ENCODE measurements at regions not wholly inside any gene's neighbourhood (a gene's known extent, or its start where the extent isn't known, plus 50 kb on each side); places are given as distances from the start of the nearest gene placed in this dataset.

DNA sequence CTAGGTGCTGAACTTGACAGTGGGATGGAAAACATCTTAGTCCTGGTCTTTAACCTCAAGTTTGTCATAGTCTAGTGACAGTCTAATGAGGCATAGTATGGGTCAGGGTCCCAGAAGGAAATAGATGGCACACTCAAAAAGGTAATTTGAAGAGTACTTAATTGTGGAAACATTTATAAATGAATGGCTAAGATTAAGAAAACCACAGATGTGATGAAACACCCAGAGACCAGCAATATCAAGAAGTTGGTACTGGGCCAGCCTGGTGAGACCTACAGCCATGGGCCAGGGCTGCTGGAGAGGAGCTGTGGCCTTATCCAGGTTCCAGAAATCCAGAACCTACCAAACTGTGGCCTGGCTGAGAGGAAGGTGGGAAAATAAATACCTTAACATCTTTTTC is 93.5 kb upstream of the ATG10 start:
- ChIA-PET CTCF (no interaction called here), POLR2A (no interaction called here)
- DNase-seq (ENCODE audit: extremely low spot score): no peak
- TF ChIP-seq FOXM1 (IDR thresholded peaks at IDR 0.05; ENCODE audit: borderline replicate concordance) (no peak), L3MBTL2 (conservative IDR thresholded peaks at IDR 0.05) (no peak), SP1 (IDR thresholded peaks at IDR 0.05) (no peak)
- TF ChIP-seq, protein P1, sequence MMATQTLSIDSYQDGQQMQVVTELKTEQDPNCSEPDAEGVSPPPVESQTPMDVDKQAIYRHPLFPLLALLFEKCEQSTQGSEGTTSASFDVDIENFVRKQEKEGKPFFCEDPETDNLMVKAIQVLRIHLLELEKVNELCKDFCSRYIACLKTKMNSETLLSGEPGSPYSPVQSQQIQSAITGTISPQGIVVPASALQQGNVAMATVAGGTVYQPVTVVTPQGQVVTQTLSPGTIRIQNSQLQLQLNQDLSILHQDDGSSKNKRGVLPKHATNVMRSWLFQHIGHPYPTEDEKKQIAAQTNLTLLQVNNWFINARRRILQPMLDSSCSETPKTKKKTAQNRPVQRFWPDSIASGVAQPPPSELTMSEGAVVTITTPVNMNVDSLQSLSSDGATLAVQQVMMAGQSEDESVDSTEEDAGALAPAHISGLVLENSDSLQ (IDR thresholded peaks at IDR 0.05): no peak

DNA sequence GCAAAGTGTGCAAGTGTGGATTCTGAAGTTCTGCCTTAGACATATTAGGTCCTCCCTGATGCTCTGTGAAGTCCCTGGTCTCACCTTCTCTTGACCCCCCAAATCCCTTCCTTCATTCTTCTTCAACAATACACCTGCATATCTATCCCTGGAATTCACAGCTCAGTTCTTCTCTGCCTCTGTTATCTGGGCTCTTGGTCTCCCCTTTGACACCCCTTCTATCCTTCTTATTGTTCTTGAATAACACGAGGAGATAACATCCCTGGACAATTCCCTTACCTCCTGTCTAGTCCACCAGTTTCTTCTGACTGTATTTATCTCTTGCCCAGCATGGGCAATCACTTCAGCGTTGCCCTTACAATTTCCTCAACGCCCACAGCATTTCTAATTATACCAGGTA is 104.8 kb upstream of the ATG10 start:
- ChIA-PET POLR2A (no interaction called here), CTCF (no interaction called here)
- TF ChIP-seq SUZ12 (IDR thresholded peaks at IDR 0.05): no peak
- TF ChIP-seq ARNT (IDR thresholded peaks at IDR 0.05): no peak
- no peak for TF ChIP-seq FOXA1 (IDR thresholded peaks at IDR 0.05)
- DNase-seq (ENCODE audit: extremely low spot score): no peak

DNA sequence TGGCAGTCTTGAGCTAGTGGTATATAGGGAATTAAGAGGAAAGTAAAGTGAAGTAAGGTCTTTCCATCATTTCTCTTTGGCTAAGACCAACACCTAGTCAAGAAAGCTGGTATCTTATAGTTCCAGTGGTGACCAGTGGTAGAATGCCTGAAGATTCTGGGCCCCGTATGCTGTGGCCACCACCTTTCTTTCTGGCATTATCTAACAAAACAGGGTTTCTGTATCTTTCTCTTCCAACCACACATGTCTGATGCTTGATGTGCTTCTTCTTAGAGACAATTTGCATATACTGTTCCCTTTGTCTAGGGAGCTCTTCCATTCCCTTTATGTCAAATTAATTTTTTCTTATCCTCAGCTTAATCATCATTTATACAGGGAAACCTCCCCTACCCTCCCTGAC is 109.9 kb upstream of the SSBP2 start:
- POLR2A ChIA-PET: no interaction called here
- no peak for TF ChIP-seq SP1 (IDR thresholded peaks at IDR 0.05)
- no peak for TF ChIP-seq LEF1 (IDR thresholded peaks at IDR 0.05; ENCODE audit: borderline replicate concordance)
- TF ChIP-seq L3MBTL2 (conservative IDR thresholded peaks at IDR 0.05): no peak
- TF ChIP-seq FOXK2 (IDR thresholded peaks at IDR 0.05): no peak
- no peak for TF ChIP-seq CTBP1 (IDR thresholded peaks at IDR 0.05; ENCODE audit: borderline replicate concordance)
- no peak for TF ChIP-seq TARDBP (IDR thresholded peaks at IDR 0.05)
- TF ChIP-seq, protein P1 (IDR thresholded peaks at IDR 0.05): no peak
- no peak for TF ChIP-seq ARNT (IDR thresholded peaks at IDR 0.05)
- TF ChIP-seq ZNF384 (IDR thresholded peaks at IDR 0.05): no peak
- no peak for TF ChIP-seq ELF4 (IDR thresholded peaks at IDR 0.05)
- CTCF ChIA-PET: interaction anchor here (0.6 kb wide), 2 partner anchors 9 to 1050 kb away, joined by 3 read pairs; no protein-coding TSS in a partner anchor
- no peak for DNase-seq (ENCODE audit: extremely low spot score)

DNA sequence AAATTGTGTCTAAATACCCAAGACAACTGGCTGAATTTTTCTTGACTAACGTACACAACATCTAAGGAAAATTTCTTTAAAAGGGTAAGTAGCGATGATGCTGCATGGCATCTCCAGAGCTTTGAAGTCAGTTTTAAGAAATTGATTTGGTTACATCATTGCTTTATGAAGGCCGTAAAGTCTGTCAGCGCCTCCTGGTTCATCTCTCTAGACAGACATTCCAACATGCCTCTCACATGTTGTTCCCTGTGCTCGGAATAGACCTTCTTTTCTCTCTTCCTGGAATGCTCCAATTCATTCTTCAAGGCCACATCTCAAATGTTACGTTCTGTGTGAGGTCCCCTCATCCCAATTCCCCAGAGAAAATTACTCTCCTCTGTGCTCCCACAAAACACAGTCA is 108.7 kb upstream of the SSBP2 start:
- ChIA-PET CTCF (no interaction called here), POLR2A (no interaction called here)
- TF ChIP-seq TARDBP (IDR thresholded peaks at IDR 0.05): no peak
- no peak for TF ChIP-seq ARNT (IDR thresholded peaks at IDR 0.05)
- no peak for TF ChIP-seq HDGF (IDR thresholded peaks at IDR 0.05; ENCODE audit: borderline replicate concordance)
- TF ChIP-seq, protein P1 (IDR thresholded peaks at IDR 0.05): no peak
- TF ChIP-seq BHLHE40 (IDR thresholded peaks at IDR 0.05; ENCODE audit: borderline replicate concordance): no peak
- TF ChIP-seq SUZ12 (IDR thresholded peaks at IDR 0.05): no peak
- TF ChIP-seq LEF1 (IDR thresholded peaks at IDR 0.05; ENCODE audit: borderline replicate concordance): no peak
- TF ChIP-seq L3MBTL2 (conservative IDR thresholded peaks at IDR 0.05): no peak
- no peak for TF ChIP-seq SP1 (IDR thresholded peaks at IDR 0.05)
- TF ChIP-seq FOXA1 (IDR thresholded peaks at IDR 0.05): no peak
- TF ChIP-seq FOXM1 (IDR thresholded peaks at IDR 0.05; ENCODE audit: borderline replicate concordance): no peak
- no peak for DNase-seq (ENCODE audit: extremely low spot score)

DNA sequence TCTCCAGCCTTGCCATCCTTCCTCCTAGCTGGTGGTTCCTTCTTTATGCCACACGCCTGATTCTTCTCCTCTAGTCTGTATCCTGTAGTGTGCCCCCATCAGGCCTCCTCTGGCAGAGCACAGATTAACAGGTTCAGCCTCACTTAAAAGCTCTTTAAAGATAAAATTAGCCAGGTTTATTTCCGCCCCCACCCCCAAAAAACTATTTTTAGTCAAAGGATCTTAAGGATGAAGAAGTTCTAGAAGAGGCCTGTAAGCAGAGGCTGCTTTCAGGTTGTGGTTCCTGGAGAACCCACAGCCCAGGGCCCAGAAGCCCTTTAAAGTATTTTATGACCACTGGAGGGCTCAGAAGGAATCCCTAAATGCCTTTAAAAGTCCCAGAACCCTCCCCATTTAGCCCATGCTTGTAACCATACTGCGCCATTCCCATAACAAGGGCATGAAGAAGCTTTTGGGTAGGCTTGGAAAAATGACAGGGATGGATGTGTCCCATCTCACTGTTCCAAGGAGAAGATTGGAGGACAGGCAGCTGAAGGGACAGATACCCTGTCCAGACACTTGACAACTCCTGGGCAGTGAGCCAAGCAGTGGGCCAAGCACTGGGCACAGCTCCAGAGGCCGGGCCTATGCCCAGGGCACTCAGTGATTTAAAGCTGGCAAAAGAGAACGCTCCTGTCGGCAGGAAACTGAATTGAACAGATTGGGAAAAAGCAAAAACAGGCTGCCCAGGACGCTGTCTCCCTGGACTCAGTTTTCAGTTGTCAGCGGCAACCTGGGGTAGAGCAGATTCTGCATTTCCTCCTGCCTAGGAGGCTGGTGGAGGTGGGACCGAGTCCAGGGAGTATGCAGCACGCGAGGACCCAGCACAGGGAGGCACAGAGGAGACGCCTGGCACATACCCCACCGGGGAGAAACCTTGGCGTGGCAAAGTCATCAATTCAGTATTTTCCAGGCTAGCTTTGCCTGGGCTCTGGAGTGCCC is 106.3 kb upstream of the SSBP2 start:
- POLR2A ChIA-PET: interaction anchor here (0.7 to 1.3 kb wide), 4 partner anchors 106 to 311 kb away, joined by 3 to 4 read pairs (median 4); partner anchors contain the start of genes ATG10 and SSBP2
- CTCF ChIA-PET: interaction anchor here (0.5 to 3.0 kb wide), 13 partner anchors 13 to 311 kb away, joined by 3 to 15 read pairs (median 4); no protein-coding TSS in a partner anchor

More for the DNA sequence above, 106.3 kb upstream of the SSBP2 start:
- no peak for TF ChIP-seq L3MBTL2 (conservative IDR thresholded peaks at IDR 0.05)
- TF ChIP-seq SP1 (IDR thresholded peaks at IDR 0.05): no peak
- TF ChIP-seq HDGF (IDR thresholded peaks at IDR 0.05; ENCODE audit: borderline replicate concordance): no peak
- TF ChIP-seq NFRKB (IDR thresholded peaks at IDR 0.05): no peak
- TF ChIP-seq FOXK2 (IDR thresholded peaks at IDR 0.05): no peak
- TF ChIP-seq SUZ12 (IDR thresholded peaks at IDR 0.05): no peak
- TF ChIP-seq TARDBP (IDR thresholded peaks at IDR 0.05): no peak
- TF ChIP-seq, protein P1 (IDR thresholded peaks at IDR 0.05): no peak
- no peak for TF ChIP-seq LEF1 (IDR thresholded peaks at IDR 0.05; ENCODE audit: borderline replicate concordance)
- TF ChIP-seq ZNF384 (IDR thresholded peaks at IDR 0.05): no peak
- TF ChIP-seq FOXA1 (IDR thresholded peaks at IDR 0.05): no peak
- no peak for TF ChIP-seq FOXM1 (IDR thresholded peaks at IDR 0.05; ENCODE audit: borderline replicate concordance)
- TF ChIP-seq ARNT (IDR thresholded peaks at IDR 0.05): no peak
- peak; percentile 36 for DNase-seq (ENCODE audit: extremely low spot score)
